T-cell (primary cell): ENCODE measurements at regions not wholly inside any gene's neighbourhood (a gene's known extent, or its start where the extent isn't known, plus 50 kb on each side); places are given as distances from the start of the nearest gene placed in this dataset.

Experiments used
- ATAC-seq, 4 experiments: fragments of 200-7000 bp in 3 of 4; fragments of 150-1000 bp in 1 of 4; cut with Tn5 transposase; replicated peaks in 1 of 4; 1 replicate in 3 of 4; 2 replicates in 1 of 4; pipeline ENCODE4 v1.10.0; 2021; ENCODE audit warnings: moderate library complexity in 3 of 4, mild to moderate bottlenecking in 2 of 4, moderate number of reproducible peaks in 1 of 4
- CTCF ChIA-PET, 2 donors: fragments of 300-600 bp; sonication (Branson Sonifier 250); formaldehyde crosslinking; loops; one replicate each; lab custom pipeline; 2022; ENCODE audit warnings: antibody characterized with exemption in 2 of 2; lab: Charles Lee
- POLR2A ChIA-PET, 2 donors: fragments of 300-600 bp; sonication (Branson Sonifier 250); formaldehyde crosslinking; loops; one replicate each; lab custom pipeline; 2022; ENCODE audit warnings: antibody characterized with exemption in 2 of 2; lab: Charles Lee
- DNase-seq, 35 experiments: peaks; one replicate each; pipeline versions ENCODE4 v3.0.0 to v3.0.0-alpha.2; 2013 to 2023
- H3K27ac ChIP-seq: one replicate; pipeline ENCODE4 v1.5.1; 2013; ENCODE audit warnings: low read length
- H3K27me3 ChIP-seq, 2 experiments: replicated peaks in 1 of 2; 1 replicate in 1 of 2; 2 replicates in 1 of 2; pipeline versions ENCODE4 v1.6.1 to v1.7.0; 2013; ENCODE audit warnings: low read length in 1 of 2, mixed read lengths in 1 of 2; ENCODE audit not compliant: control insufficient read depth in 2 of 2, insufficient read depth in 2 of 2; ENCODE audit errors: extremely low read depth in 1 of 2
- H3K36me3 ChIP-seq, 2 donors: 1 replicate in 1 of 2; 2 replicates in 1 of 2; pipeline versions ENCODE4 v1.6.1 to v1.7.0; 2013; ENCODE audit warnings: low read length in 1 of 2; ENCODE audit not compliant: control insufficient read depth in 2 of 2, insufficient read depth in 1 of 2; ENCODE audit errors: extremely low read depth in 1 of 2
- H3K4me1 ChIP-seq, 2 experiments: 1 replicate in 1 of 2; 2 replicates in 1 of 2; pipeline versions ENCODE4 v1.6.1 to v1.7.0; 2013; ENCODE audit warnings: low read length in 2 of 2, mixed read lengths in 1 of 2; ENCODE audit not compliant: insufficient read depth in 2 of 2, control insufficient read depth in 1 of 2; ENCODE audit errors: extremely low read depth in 1 of 2
- H3K4me3 ChIP-seq, 2 donors: 1 replicate in 1 of 2; 2 replicates in 1 of 2; pipeline versions ENCODE4 v1.5.1 to v1.7.0; 2013; ENCODE audit warnings: mild to moderate bottlenecking in 2 of 2, low read length in 1 of 2, moderate library complexity in 1 of 2; ENCODE audit not compliant: control insufficient read depth in 1 of 2; ENCODE audit errors: extremely low read depth in 1 of 2
- H3K9me3 ChIP-seq: 2 replicates; pipeline ENCODE4 v1.7.0; 2013
- H3K27ac Mint-ChIP-seq, 2 donors: one replicate each; pipeline ENCODE4 v1.8.0; 2020 to 2021; ENCODE audit warnings: mild to moderate bottlenecking in 2 of 2, mixed read lengths in 2 of 2
- H3K27me3 Mint-ChIP-seq, 2 donors: one replicate each; pipeline ENCODE4 v1.8.0; 2021 to 2022; ENCODE audit warnings: mixed read lengths in 2 of 2
- H3K36me3 Mint-ChIP-seq: one replicate; pipeline ENCODE4 v1.8.0; 2021; ENCODE audit warnings: mixed read lengths
- H3K4me1 Mint-ChIP-seq, 3 donors: one replicate each; pipeline ENCODE4 v1.8.0; 2020 to 2022; ENCODE audit warnings: mixed read lengths in 3 of 3, mild to moderate bottlenecking in 1 of 3
- H3K4me3 Mint-ChIP-seq, 3 donors: one replicate each; pipeline ENCODE4 v1.8.0; 2020 to 2022; ENCODE audit warnings: mild to moderate bottlenecking in 3 of 3, mixed read lengths in 3 of 3, moderate library complexity in 3 of 3
- H3K9me3 Mint-ChIP-seq, 3 donors: one replicate each; pipeline ENCODE4 v1.8.0; 2020 to 2022; ENCODE audit warnings: mixed read lengths in 3 of 3
- whole genome bisulfite sequencing: methylation state at CpG from one replicate; pipeline ENCODE4 v1.1.5; 2013; ENCODE audit warnings: missing lambda C conversion rate; ENCODE audit not compliant: insufficient coverage; 5-methylcytosine and 5-hydroxymethylcytosine counted together

DNA sequence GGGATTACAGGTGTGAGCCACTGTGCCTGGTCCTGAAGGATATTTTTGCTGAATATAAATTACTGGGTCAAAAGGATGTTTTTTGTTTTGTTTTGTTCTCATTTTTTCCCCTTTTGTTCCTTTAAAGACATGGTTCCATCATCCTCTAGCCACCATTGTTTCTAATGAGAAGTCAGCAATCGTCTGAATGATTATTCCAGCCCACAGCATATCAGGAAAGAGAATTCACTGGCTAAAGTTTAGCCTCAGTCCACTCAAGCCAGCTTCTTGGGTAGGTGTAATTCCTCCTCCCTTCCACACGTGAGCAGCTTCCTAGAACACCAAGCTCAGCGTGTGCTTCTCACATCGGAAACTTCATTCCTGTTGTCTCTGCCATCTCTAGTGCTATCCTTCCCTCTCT, 112.8 kb upstream of the INSIG1 start:
- Mint-ChIP-seq H3K27me3 (peaks cover 3% of the 10 kb centered on the region in 2 donors), H3K36me3 (no peaks in the 10 kb centered on the region), H3K4me3 (no peak overlapping the region), H3K9me3 (peaks cover 11 to 15% (median 13%) of the 10 kb centered on the region in 3 donors), H3K4me1 (peaks cover 0 to 3% (median 2%) of the 10 kb centered on the region in 3 donors), H3K27ac (no peak overlapping the region)
- Histone ChIP-seq H3K27me3 (peaks cover 0 to 16% of the 10 kb centered on the region in 2 experiments), H3K4me3 (no peak overlapping the region), H3K36me3 (no peaks in the 10 kb centered on the region), H3K9me3 (peaks cover 7% of the 10 kb centered on the region), H3K4me1 (no peaks in the 10 kb centered on the region), H3K27ac (no peak overlapping the region)
- ChIA-PET CTCF (no interaction called here), POLR2A (interaction anchor here in 1 of 2 donors (0.6 kb wide), 1 partner anchor 610 kb away, joined by 7 read pairs; no protein-coding TSS in a partner anchor)
- WGBS = no CpG with 5 or more reads among the region's 4 CpGs
- DNase-seq (no peak), ATAC-seq (no peak)

DNA sequence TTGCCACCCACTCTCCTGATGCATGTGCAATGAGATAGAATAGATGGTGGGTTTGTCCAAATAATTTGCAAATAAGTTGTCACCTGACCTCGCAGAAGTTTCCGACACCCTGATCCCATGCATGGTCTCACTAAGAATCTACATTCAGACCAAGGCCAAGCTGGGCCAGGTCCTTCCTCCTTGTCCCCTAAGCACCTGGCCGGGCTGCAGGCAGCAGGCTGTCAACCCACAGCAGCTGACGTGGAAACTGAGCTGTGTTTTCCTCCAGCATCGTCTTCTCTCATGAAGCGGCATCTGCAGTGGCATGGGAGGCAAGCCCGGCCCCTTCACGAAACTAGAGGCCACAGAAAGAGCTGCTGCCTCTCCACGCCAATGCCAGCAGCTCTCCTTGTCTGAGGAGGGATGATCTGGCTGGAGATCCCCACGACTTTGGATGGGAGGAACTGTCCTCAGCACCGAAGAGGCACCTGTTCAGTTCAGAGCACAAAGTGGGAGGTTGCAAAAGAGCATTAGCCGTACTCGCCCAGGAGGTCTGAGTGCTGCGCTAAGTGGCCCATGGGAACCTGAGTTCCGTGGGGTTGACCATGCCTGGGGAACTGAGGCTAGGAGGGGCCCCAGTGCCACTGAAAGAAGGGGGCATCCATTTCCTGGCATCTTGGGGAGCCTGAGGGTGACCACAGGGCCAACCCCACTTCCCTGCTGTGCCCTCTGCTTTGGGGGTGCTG, 110.5 kb upstream of the INSIG1 start:
- H3K27ac ChIP-seq = no peak overlapping the region
- H3K36me3 ChIP-seq = no peaks in the 10 kb centered on the region
- peaks cover 0 to 5% (median 5%) of the 10 kb centered on the region in 3 donors for H3K4me1 Mint-ChIP-seq
- H3K27ac Mint-ChIP-seq = no peak overlapping the region
- H3K27me3 Mint-ChIP-seq = peaks cover 6 to 12% of the 10 kb centered on the region in 2 donors
- ChIA-PET CTCF (interaction anchor here in 1 of 2 donors (1.2 kb wide), 1 partner anchor 158 kb away, joined by 3 read pairs; no protein-coding TSS in a partner anchor), POLR2A (no interaction called here)
- peaks cover 0 to 27% of the 10 kb centered on the region in 2 experiments for H3K27me3 ChIP-seq
- peaks cover 0 to 6% of the 10 kb centered on the region in 2 experiments for H3K4me1 ChIP-seq
- H3K4me3 ChIP-seq = no peak overlapping the region
- 82% methylated on average over 11 of the region's 15 CpGs for WGBS
- DNase-seq = no peak
- H3K9me3 ChIP-seq = peaks cover 7% of the 10 kb centered on the region
- no peak for ATAC-seq
- no peaks in the 10 kb centered on the region for H3K36me3 Mint-ChIP-seq
- H3K4me3 Mint-ChIP-seq = no peak overlapping the region
- H3K9me3 Mint-ChIP-seq = peaks cover 11 to 15% (median 13%) of the 10 kb centered on the region in 3 donors

DNA sequence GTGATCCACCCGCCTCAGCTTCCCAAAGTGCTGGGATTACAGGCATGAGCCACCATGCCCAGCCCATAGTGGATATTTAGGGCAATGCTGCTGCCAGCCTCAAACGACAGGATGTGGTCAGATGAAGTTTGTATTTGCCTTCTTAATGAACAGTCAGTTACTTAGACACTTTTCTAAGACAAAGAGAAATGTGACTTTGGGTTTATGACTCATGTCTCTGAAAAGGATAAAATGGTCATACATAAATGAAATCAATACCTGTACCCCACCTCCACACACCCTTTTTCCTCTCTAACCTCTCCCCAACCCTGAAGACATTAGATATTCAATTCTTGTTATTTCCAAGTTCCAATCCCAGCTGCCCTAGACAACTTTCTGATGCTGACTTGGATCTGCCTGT, 109.3 kb upstream of the INSIG1 start:
- ChIA-PET CTCF (interaction anchor here (0.7 to 1.2 kb wide), 3 partner anchors 157 to 361 kb away, joined by 3 read pairs; no protein-coding TSS in a partner anchor), POLR2A (no interaction called here)
- H3K4me3 Mint-ChIP-seq = no peak overlapping the region
- DNase-seq = no peak
- peaks cover 11 to 15% (median 13%) of the 10 kb centered on the region in 3 donors for H3K9me3 Mint-ChIP-seq
- no peak overlapping the region for H3K4me3 ChIP-seq
- H3K36me3 Mint-ChIP-seq = no peaks in the 10 kb centered on the region
- no peak overlapping the region for H3K27ac ChIP-seq
- 100% methylated on average over 1 of the region's 2 CpGs for WGBS
- peaks cover 0 to 27% of the 10 kb centered on the region in 2 experiments for H3K27me3 ChIP-seq
- ATAC-seq = no peak
- H3K4me1 ChIP-seq = peaks cover 0 to 6% of the 10 kb centered on the region in 2 experiments
- no peaks in the 10 kb centered on the region for H3K36me3 ChIP-seq
- H3K4me1 Mint-ChIP-seq = peaks cover 0 to 5% (median 5%) of the 10 kb centered on the region in 3 donors
- H3K27me3 Mint-ChIP-seq = peaks cover 6 to 19% of the 10 kb centered on the region in 2 donors
- H3K9me3 ChIP-seq = peaks cover 7% of the 10 kb centered on the region
- H3K27ac Mint-ChIP-seq = peak overlapping the region in 1 of 2 donors; percentile 2

- H3K27ac ChIP-seq = no peak overlapping the region
- peaks cover 11 to 15% (median 13%) of the 10 kb centered on the region in 3 donors for H3K9me3 Mint-ChIP-seq
- ChIA-PET POLR2A (no interaction called here), CTCF (interaction anchor here (0.6 to 2.8 kb wide), 7 partner anchors 26 to 191 kb away, joined by 3 to 14 read pairs (median 3); no protein-coding TSS in a partner anchor)
- WGBS = 82% methylated on average over 12 of the region's 13 CpGs
- H3K4me1 ChIP-seq = peaks cover 0 to 6% of the 10 kb centered on the region in 2 experiments
- H3K36me3 Mint-ChIP-seq = no peaks in the 10 kb centered on the region
- H3K4me1 Mint-ChIP-seq = peaks cover 0 to 5% (median 5%) of the 10 kb centered on the region in 3 donors
- H3K36me3 ChIP-seq = no peaks in the 10 kb centered on the region
- DNase-seq (no peak), ATAC-seq (no peak)
- H3K4me3 Mint-ChIP-seq = no peak overlapping the region
- H3K27ac Mint-ChIP-seq = no peak overlapping the region
- H3K27me3 ChIP-seq = peaks cover 0 to 27% of the 10 kb centered on the region in 2 experiments
- peaks cover 7% of the 10 kb centered on the region for H3K9me3 ChIP-seq
- H3K4me3 ChIP-seq = no peak overlapping the region
- peaks cover 6 to 19% of the 10 kb centered on the region in 2 donors for H3K27me3 Mint-ChIP-seq
Measured at GRCh38 chr7:155188821-155189581, 108.7 kb upstream of the INSIG1 start.

DNA sequence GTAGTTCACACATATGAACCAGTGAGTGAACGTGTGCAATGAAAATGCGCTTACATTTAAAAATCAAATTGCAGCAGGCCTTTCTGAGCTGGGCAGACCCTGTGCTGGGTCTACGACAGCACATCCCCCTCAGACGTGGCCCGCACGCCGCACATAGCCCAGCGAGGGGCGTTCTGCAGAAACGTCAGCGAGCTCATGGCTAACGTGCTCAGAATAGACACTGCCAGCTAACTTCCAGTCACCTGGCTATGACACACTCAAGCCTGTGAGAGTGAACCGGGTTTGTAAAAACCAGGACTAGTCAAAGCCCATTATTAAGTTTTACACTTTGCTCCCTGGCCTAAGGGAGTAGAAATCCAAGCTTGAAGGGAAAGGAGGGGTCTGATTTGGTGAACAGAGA, 108.1 kb upstream of the INSIG1 start:
- ChIA-PET CTCF (interaction anchor here (0.5 to 2.8 kb wide), 10 partner anchors 26 to 262 kb away, joined by 3 to 14 read pairs (median 4); no protein-coding TSS in a partner anchor), POLR2A (no interaction called here)
- peaks cover 0 to 6% of the 10 kb centered on the region in 2 experiments for H3K4me1 ChIP-seq
- H3K27ac ChIP-seq = no peak overlapping the region
- no peaks in the 10 kb centered on the region for H3K36me3 ChIP-seq
- no peak for ATAC-seq
- peaks cover 11 to 15% (median 13%) of the 10 kb centered on the region in 3 donors for H3K9me3 Mint-ChIP-seq
- WGBS = 93% methylated on average over 12 of the region's 13 CpGs
- H3K4me1 Mint-ChIP-seq = peaks cover 0 to 5% (median 5%) of the 10 kb centered on the region in 3 donors
- peaks cover 0 to 28% of the 10 kb centered on the region in 2 experiments for H3K27me3 ChIP-seq
- no peak overlapping the region for H3K4me3 Mint-ChIP-seq
- no peak overlapping the region for H3K4me3 ChIP-seq
- no peak overlapping the region for H3K27ac Mint-ChIP-seq
- no peak for DNase-seq
- H3K9me3 ChIP-seq = peaks cover 7% of the 10 kb centered on the region
- H3K36me3 Mint-ChIP-seq = no peaks in the 10 kb centered on the region
- H3K27me3 Mint-ChIP-seq = peaks cover 6 to 19% of the 10 kb centered on the region in 2 donors

- Histone ChIP-seq H3K4me1 (peaks cover 0 to 6% of the 10 kb centered on the region in 2 experiments), H3K27ac (no peak overlapping the region), H3K9me3 (peaks cover 4% of the 10 kb centered on the region), H3K36me3 (no peaks in the 10 kb centered on the region), H3K27me3 (peaks cover 0 to 31% of the 10 kb centered on the region in 2 experiments), H3K4me3 (no peak overlapping the region)
- POLR2A ChIA-PET = interaction anchor here in 1 of 2 donors (0.6 kb wide), 1 partner anchor 109 kb away, joined by 3 read pairs; no protein-coding TSS in a partner anchor
- Mint-ChIP-seq H3K27ac (no peak overlapping the region), H3K27me3 (peaks cover 5 to 19% of the 10 kb centered on the region in 2 donors), H3K4me1 (peaks cover 0 to 5% (median 5%) of the 10 kb centered on the region in 3 donors), H3K36me3 (no peaks in the 10 kb centered on the region), H3K9me3 (peaks cover 2 to 5% (median 4%) of the 10 kb centered on the region in 3 donors), H3K4me3 (peak overlapping the region in 1 of 3 donors; percentile 34)
- WGBS = 18% methylated on average over 25 of the region's 28 CpGs
- ATAC-seq = peak; percentile 53 to 77 (median 66)
- CTCF ChIA-PET = interaction anchor here (0.6 to 2.8 kb wide), 10 partner anchors 8 to 776 kb away, joined by 3 to 14 read pairs (median 5); no protein-coding TSS in a partner anchor
- DNase-seq = peak in 26 of 35 experiments; percentile 12 to 66 (median 42)
Measured at GRCh38 chr7:155190688-155191087, 107.0 kb upstream of the INSIG1 start.
